GM19043 (cell line): ENCODE measurements at regions not wholly inside any gene's neighbourhood (a gene's known extent, or its start where the extent isn't known, plus 50 kb on each side); places are given as distances from the start of the nearest gene placed in this dataset.

ENCODE experiments used
- ATAC-seq: cut with Tn5 transposase; IDR thresholded peaks from one replicate; pipeline ENCODE4 v1.9.1; 2021; ENCODE audit warnings: low read depth; ENCODE audit not compliant: unreplicated experiment

- no peak for ATAC-seq
These were observed 266.5 kb downstream of the HRH4 start for GRCh38 chr18:24726727-24727492.

- no peak for ATAC-seq
These were observed 267.2 kb downstream of the HRH4 start for GRCh38 chr18:24727685-24728084.

GRCh38 chr18:24731158-24731557 lies 270.7 kb downstream of the HRH4 start:
- no peak for ATAC-seq

GRCh38 chr18:24731981-24732380 lies 271.5 kb downstream of the HRH4 start:
- ATAC-seq = no peak

GRCh38 chr18:24734058-24734457 lies 273.6 kb downstream of the HRH4 start:
- no peak for ATAC-seq

GRCh38 chr18:24735624-24736231 lies 275.3 kb downstream of the HRH4 start:
- no peak for ATAC-seq

GRCh38 chr18:24736662-24737330 lies 276.4 kb downstream of the HRH4 start:
- no peak for ATAC-seq

- ATAC-seq = no peak
These were observed 280.4 kb downstream of the HRH4 start for GRCh38 chr18:24740829-24741228.

- no peak for ATAC-seq
These were observed 280.9 kb downstream of the HRH4 start for GRCh38 chr18:24741321-24741720.

GRCh38 chr18:24741965-24742724 lies 281.7 kb downstream of the HRH4 start:
- ATAC-seq = no peak

GRCh38 chr18:24754583-24755253 lies 294.3 kb downstream of the HRH4 start:
- no peak for ATAC-seq

GRCh38 chr18:24756385-24756784 lies 295.9 kb downstream of the HRH4 start:
- ATAC-seq = no peak

- ATAC-seq = no peak
These were observed 296.7 kb downstream of the HRH4 start for GRCh38 chr18:24757134-24757533.

- ATAC-seq = no peak
These were observed 301.3 kb downstream of the HRH4 start for GRCh38 chr18:24761765-24762164.

GRCh38 chr18:24762511-24762910 lies 302.1 kb downstream of the HRH4 start:
- ATAC-seq = no peak

GRCh38 chr18:24763765-24764513 lies 303.5 kb downstream of the HRH4 start:
- ATAC-seq = no peak

- ATAC-seq = no peak
These were observed 304.3 kb downstream of the HRH4 start for GRCh38 chr18:24764766-24765165.

GRCh38 chr18:24766376-24766775 lies 305.9 kb downstream of the HRH4 start:
- ATAC-seq = no peak

- no peak for ATAC-seq
These were observed 310.0 kb downstream of the HRH4 start for GRCh38 chr18:24770311-24771024.
